ENCODE measurements at regions not wholly inside any gene's neighbourhood (a gene's known extent, or its start where the extent isn't known, plus 50 kb on each side); places are given as distances from the start of the nearest gene placed in this dataset.

- ChIA-PET CTCF (no interaction called here), POLR2A (no interaction called here)
- TF ChIP-seq CTCF (IDR thresholded peaks at IDR 0.05; ENCODE audit: insufficient read depth, low read length, missing control alignments) = no peak
- H3K4me3 ChIP-seq (ENCODE audit: low read depth, low read length) = no peak overlapping the region
- no peak for DNase-seq (ENCODE audit: low read depth, low spot score)
These were observed 513.1 kb upstream of the CNKSR2 start for GRCh38 chrX:20861113-20861512.

GRCh38 chrX:20857746-20858145 is 516.5 kb upstream of the CNKSR2 start:
- CTCF ChIA-PET = no interaction called here
- TF ChIP-seq CTCF (IDR thresholded peaks at IDR 0.05; ENCODE audit: insufficient read depth, low read length, missing control alignments) = no peak
- H3K4me3 ChIP-seq (ENCODE audit: low read depth, low read length) = no peak overlapping the region
- POLR2A ChIA-PET = no interaction called here
- DNase-seq (ENCODE audit: low read depth, low spot score) = no peak

- no peak for TF ChIP-seq CTCF (IDR thresholded peaks at IDR 0.05; ENCODE audit: insufficient read depth, low read length, missing control alignments)
- DNase-seq (ENCODE audit: low read depth, low spot score) = no peak
- POLR2A ChIA-PET = no interaction called here
- CTCF ChIA-PET = no interaction called here
- no peak overlapping the region for H3K4me3 ChIP-seq (ENCODE audit: low read depth, low read length)
These were observed 535.7 kb upstream of the CNKSR2 start for GRCh38 chrX:20838477-20838876.

GRCh38 chrX:20829665-20830491 is 544.3 kb upstream of the CNKSR2 start:
- no peak for TF ChIP-seq CTCF (IDR thresholded peaks at IDR 0.05; ENCODE audit: insufficient read depth, low read length, missing control alignments)
- ChIA-PET CTCF (no interaction called here), POLR2A (no interaction called here)
- DNase-seq (ENCODE audit: low read depth, low spot score) = no peak
- H3K4me3 ChIP-seq (ENCODE audit: low read depth, low read length) = no peak overlapping the region

GRCh38 chrX:20825984-20826383 is 548.2 kb upstream of the CNKSR2 start:
- no peak overlapping the region for H3K4me3 ChIP-seq (ENCODE audit: low read depth, low read length)
- POLR2A ChIA-PET = no interaction called here
- no peak for DNase-seq (ENCODE audit: low read depth, low spot score)
- TF ChIP-seq CTCF (IDR thresholded peaks at IDR 0.05; ENCODE audit: insufficient read depth, low read length, missing control alignments) = no peak
- CTCF ChIA-PET = no interaction called here

- H3K4me3 ChIP-seq (ENCODE audit: low read depth, low read length) = no peak overlapping the region
- POLR2A ChIA-PET = no interaction called here
- TF ChIP-seq CTCF (IDR thresholded peaks at IDR 0.05; ENCODE audit: insufficient read depth, low read length, missing control alignments) = no peak
- CTCF ChIA-PET = no interaction called here
- DNase-seq (ENCODE audit: low read depth, low spot score) = no peak
These were observed 537.3 kb upstream of the RPS6KA3 start for GRCh38 chrX:20803971-20804370.
